ENCODE measurements at regions not wholly inside any gene's neighbourhood (a gene's known extent, or its start where the extent isn't known, plus 50 kb on each side); places are given as distances from the start of the nearest gene placed in this dataset.

DNA sequence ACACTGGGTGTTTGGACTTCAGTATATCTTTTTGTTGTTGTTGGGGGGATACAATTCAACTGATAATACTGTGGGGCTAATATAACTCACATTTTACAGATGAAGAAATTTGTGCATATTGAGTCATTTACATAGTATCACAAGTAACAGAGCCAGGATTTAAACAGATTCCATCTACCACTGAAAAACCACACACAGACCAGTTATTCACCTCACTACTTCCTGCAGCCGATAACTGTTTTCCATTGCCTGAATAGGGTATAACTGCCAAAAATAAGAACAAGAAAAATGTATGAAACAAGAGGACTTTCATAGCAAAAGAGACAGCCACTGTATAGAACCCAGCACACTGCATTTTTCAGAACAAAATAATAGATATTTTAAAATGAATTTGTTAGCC lies 215.8 kb upstream of the CNTN6 start:
- no peaks in the 10 kb centered on the region for H3K27me3 Mint-ChIP-seq
- no peak overlapping the region for H3K4me3 Mint-ChIP-seq (ENCODE audit: low read depth)
- no peak for DNase-seq (ENCODE audit: low spot score, unreplicated experiment)
- H3K4me1 Mint-ChIP-seq (ENCODE audit: low read depth) = no peaks in the 10 kb centered on the region
- no peaks in the 10 kb centered on the region for H3K36me3 Mint-ChIP-seq (ENCODE audit: insufficient read depth)
- H3K9me3 Mint-ChIP-seq (ENCODE audit: low read depth) = no peaks in the 10 kb centered on the region
- no peak overlapping the region for H3K27ac Mint-ChIP-seq
- TF ChIP-seq, protein P1, sequence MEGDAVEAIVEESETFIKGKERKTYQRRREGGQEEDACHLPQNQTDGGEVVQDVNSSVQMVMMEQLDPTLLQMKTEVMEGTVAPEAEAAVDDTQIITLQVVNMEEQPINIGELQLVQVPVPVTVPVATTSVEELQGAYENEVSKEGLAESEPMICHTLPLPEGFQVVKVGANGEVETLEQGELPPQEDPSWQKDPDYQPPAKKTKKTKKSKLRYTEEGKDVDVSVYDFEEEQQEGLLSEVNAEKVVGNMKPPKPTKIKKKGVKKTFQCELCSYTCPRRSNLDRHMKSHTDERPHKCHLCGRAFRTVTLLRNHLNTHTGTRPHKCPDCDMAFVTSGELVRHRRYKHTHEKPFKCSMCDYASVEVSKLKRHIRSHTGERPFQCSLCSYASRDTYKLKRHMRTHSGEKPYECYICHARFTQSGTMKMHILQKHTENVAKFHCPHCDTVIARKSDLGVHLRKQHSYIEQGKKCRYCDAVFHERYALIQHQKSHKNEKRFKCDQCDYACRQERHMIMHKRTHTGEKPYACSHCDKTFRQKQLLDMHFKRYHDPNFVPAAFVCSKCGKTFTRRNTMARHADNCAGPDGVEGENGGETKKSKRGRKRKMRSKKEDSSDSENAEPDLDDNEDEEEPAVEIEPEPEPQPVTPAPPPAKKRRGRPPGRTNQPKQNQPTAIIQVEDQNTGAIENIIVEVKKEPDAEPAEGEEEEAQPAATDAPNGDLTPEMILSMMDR (IDR thresholded peaks at IDR 0.05; ENCODE audit: unreplicated experiment) = no peak

GRCh38 chr3:878746-879145 lies 214.1 kb upstream of the CNTN6 start:
- DNase-seq (ENCODE audit: low spot score, unreplicated experiment) = no peak
- TF ChIP-seq, protein P1 (IDR thresholded peaks at IDR 0.05; ENCODE audit: unreplicated experiment) = no peak
- Mint-ChIP-seq H3K27ac (no peak overlapping the region), H3K9me3 (ENCODE audit: low read depth) (no peaks in the 10 kb centered on the region), H3K27me3 (no peaks in the 10 kb centered on the region), H3K4me3 (ENCODE audit: low read depth) (no peak overlapping the region), H3K4me1 (ENCODE audit: low read depth) (no peaks in the 10 kb centered on the region), H3K36me3 (ENCODE audit: insufficient read depth) (no peaks in the 10 kb centered on the region)

DNA sequence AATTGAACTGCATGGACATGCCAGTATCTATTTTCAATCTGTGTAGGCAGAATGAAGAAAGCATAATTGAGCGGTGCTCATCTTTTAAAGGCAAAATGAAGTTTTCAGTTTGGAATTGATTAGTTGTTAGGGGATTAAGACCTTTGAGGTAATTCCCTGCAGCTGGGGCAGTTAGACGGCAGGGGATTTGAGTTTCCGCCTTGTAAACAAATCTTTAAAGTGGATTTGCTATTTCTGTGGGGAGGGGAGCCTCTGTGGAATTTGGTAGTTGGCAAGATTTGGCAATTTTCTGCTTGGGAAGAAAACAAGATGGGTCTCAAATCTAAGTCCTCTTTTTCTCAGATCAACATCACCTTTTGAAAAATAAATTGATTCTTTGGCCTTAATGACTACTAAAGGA lies 212.5 kb upstream of the CNTN6 start:
- DNase-seq (ENCODE audit: low spot score, unreplicated experiment) = no peak
- Mint-ChIP-seq H3K27ac (no peak overlapping the region), H3K4me1 (ENCODE audit: low read depth) (no peaks in the 10 kb centered on the region), H3K36me3 (ENCODE audit: insufficient read depth) (no peaks in the 10 kb centered on the region), H3K4me3 (ENCODE audit: low read depth) (no peak overlapping the region), H3K27me3 (no peaks in the 10 kb centered on the region), H3K9me3 (ENCODE audit: low read depth) (no peaks in the 10 kb centered on the region)
- TF ChIP-seq, protein P1 (IDR thresholded peaks at IDR 0.05; ENCODE audit: unreplicated experiment) = no peak

DNA sequence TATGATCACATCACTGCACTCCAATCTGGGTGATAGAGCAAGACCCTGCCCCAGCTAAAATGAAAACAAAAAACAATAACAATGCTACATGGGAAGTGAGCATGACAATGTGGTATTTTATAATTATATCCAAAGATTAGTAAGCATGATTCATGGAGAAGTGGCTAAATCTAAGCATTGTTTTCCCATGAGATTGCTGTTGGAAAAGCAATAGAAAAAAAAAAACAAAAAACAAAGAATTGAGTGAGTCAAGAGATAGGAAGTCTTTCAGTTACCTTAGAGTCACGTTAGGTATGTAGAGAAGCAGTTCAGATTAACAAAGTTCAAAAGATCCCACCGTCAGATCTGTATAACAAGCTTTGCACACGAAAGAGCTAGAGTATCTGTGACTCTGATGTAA lies 210.3 kb upstream of the CNTN6 start:
- H3K4me1 Mint-ChIP-seq (ENCODE audit: low read depth) = no peaks in the 10 kb centered on the region
- DNase-seq (ENCODE audit: low spot score, unreplicated experiment) = no peak
- no peaks in the 10 kb centered on the region for H3K27me3 Mint-ChIP-seq
- H3K27ac Mint-ChIP-seq = no peak overlapping the region
- TF ChIP-seq, protein P1 (IDR thresholded peaks at IDR 0.05; ENCODE audit: unreplicated experiment) = no peak
- no peak overlapping the region for H3K4me3 Mint-ChIP-seq (ENCODE audit: low read depth)
- no peaks in the 10 kb centered on the region for H3K9me3 Mint-ChIP-seq (ENCODE audit: low read depth)
- H3K36me3 Mint-ChIP-seq (ENCODE audit: insufficient read depth) = no peaks in the 10 kb centered on the region

DNA sequence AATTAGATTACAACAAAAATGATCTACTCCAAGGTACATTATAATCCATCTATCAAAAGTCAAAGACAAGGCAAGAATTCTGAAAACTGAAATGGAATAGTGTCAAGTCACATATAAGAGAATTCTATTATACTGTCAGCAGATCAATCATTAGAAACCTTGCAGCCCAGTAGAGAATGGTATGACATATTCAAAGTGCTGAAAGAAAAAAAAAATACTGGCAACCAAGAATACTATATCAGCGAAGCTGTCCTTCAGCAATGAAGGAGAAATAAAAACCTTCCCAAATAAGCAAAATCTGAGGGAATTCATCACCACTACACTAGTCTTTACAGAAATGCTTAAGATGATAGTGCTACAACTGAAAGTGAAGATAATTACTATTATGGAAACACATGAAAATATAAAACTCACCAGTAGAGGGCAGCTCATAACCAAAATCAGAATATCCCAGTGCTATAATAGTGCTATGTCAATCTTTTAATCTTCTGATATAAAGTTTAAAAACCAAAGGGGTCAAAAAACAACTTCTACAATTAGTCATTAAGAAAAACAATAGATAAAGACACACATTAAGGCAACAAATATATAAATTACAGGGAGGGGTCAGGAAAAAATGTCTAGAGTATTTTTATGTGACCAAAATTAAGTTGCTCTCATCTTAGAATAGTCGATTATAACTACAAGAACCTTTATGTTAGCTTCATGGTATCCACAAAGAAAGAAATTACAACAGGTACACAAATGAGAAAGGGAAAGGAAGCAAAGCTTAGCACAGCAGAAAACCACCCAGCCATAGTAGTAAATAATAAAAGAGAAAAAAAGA lies 190.7 kb upstream of the CNTN6 start:
- Mint-ChIP-seq H3K4me1 (ENCODE audit: low read depth) (no peaks in the 10 kb centered on the region), H3K4me3 (ENCODE audit: low read depth) (no peak overlapping the region), H3K27ac (no peak overlapping the region), H3K27me3 (no peaks in the 10 kb centered on the region), H3K9me3 (ENCODE audit: low read depth) (peaks cover 21% of the 10 kb centered on the region), H3K36me3 (ENCODE audit: insufficient read depth) (no peaks in the 10 kb centered on the region)
- TF ChIP-seq, protein P1 (IDR thresholded peaks at IDR 0.05; ENCODE audit: unreplicated experiment) = peak; percentile 64
- no peak for DNase-seq (ENCODE audit: low spot score, unreplicated experiment)

Measured in progenitor cell of endocrine pancreas (in vitro differentiated cells).